DND-41 (cell line): ENCODE measurements at regions not wholly inside any gene's neighbourhood (a gene's known extent, or its start where the extent isn't known, plus 50 kb on each side); places are given as distances from the start of the nearest gene placed in this dataset.

Source experiments
- EZH2 ChIP-seq: IDR thresholded peaks from 3 replicates; pipeline ENCODE4 v1.6.1; 2012; ENCODE audit warnings: borderline replicate concordance, low read depth, mild to moderate bottlenecking, moderate library complexity, low read length, inconsistent platforms; ENCODE audit not compliant: severe bottlenecking
- TF ChIP-seq, protein P1 (sequence below): IDR thresholded peaks from 2 replicates; pipeline ENCODE4 v1.5.1; 2012; ENCODE audit warnings: borderline replicate concordance, low read length, moderate library complexity, mild to moderate bottlenecking; ENCODE audit not compliant: poor library complexity, severe bottlenecking; ENCODE audit errors: extremely low read depth

- TF ChIP-seq EZH2: no peak
- TF ChIP-seq, protein P1, sequence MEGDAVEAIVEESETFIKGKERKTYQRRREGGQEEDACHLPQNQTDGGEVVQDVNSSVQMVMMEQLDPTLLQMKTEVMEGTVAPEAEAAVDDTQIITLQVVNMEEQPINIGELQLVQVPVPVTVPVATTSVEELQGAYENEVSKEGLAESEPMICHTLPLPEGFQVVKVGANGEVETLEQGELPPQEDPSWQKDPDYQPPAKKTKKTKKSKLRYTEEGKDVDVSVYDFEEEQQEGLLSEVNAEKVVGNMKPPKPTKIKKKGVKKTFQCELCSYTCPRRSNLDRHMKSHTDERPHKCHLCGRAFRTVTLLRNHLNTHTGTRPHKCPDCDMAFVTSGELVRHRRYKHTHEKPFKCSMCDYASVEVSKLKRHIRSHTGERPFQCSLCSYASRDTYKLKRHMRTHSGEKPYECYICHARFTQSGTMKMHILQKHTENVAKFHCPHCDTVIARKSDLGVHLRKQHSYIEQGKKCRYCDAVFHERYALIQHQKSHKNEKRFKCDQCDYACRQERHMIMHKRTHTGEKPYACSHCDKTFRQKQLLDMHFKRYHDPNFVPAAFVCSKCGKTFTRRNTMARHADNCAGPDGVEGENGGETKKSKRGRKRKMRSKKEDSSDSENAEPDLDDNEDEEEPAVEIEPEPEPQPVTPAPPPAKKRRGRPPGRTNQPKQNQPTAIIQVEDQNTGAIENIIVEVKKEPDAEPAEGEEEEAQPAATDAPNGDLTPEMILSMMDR: no peak
Observed at GRCh38 chr1:157403203-157403602, 149.1 kb downstream of the FCRL5 start.
